ENCODE measurements at regions not wholly inside any gene's neighbourhood (a gene's known extent, or its start where the extent isn't known, plus 50 kb on each side); places are given as distances from the start of the nearest gene placed in this dataset.

DNA sequence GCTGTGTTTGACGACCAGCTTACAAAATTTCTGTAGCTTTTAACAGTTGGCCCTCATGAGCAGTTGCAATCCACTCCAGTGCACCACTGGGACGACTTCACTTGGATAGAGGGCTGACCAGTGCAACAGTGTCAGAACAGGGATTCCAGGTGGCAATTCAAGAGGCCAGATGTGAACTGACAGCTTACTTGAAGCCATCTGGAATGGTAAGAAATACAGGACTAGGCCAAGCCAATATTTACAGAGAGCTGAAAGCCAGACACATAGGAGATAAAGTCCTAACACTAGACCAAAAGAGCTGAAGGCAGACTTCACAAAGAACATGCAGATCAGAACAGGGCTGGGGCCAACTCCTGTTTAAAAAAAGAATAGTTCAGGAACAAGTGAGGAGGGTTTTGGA, 93.5 kb upstream of the NFIA start:
- H3K4me1 ChIP-seq, result no peaks in the 10 kb centered on the region
- DNase-seq, result no peak
- no peaks in the 10 kb centered on the region for H3K36me3 ChIP-seq
- TF ChIP-seq, protein P1, sequence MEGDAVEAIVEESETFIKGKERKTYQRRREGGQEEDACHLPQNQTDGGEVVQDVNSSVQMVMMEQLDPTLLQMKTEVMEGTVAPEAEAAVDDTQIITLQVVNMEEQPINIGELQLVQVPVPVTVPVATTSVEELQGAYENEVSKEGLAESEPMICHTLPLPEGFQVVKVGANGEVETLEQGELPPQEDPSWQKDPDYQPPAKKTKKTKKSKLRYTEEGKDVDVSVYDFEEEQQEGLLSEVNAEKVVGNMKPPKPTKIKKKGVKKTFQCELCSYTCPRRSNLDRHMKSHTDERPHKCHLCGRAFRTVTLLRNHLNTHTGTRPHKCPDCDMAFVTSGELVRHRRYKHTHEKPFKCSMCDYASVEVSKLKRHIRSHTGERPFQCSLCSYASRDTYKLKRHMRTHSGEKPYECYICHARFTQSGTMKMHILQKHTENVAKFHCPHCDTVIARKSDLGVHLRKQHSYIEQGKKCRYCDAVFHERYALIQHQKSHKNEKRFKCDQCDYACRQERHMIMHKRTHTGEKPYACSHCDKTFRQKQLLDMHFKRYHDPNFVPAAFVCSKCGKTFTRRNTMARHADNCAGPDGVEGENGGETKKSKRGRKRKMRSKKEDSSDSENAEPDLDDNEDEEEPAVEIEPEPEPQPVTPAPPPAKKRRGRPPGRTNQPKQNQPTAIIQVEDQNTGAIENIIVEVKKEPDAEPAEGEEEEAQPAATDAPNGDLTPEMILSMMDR (IDR thresholded peaks at IDR 0.05; ENCODE audit: low read depth, low read length), result no peak
- H3K4me3 ChIP-seq (ENCODE audit: low read depth, low read length), result no peak overlapping the region
- no peaks in the 10 kb centered on the region for H3K9me3 ChIP-seq
- no peaks in the 10 kb centered on the region for H3K27me3 ChIP-seq

DNA sequence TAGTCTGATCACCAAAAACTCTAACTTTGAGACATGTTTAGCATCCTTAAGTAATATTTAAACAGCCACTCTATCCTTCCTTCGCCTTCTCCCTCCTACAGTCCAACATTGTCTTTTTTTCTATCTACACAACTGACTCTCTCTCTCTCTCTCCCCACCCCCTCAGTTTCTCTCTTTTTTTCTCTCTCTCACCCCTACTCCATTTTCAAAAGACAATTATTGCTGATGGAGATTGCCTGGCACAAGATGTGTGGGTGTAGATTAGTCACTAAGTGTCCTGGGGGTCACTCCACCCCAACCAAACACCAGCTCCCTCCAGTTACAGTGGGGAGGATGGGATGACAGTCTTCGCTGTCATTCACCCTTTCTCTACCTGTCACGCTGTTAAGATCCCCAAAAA, 94.5 kb upstream of the NFIA start:
- no peak for DNase-seq

DNA sequence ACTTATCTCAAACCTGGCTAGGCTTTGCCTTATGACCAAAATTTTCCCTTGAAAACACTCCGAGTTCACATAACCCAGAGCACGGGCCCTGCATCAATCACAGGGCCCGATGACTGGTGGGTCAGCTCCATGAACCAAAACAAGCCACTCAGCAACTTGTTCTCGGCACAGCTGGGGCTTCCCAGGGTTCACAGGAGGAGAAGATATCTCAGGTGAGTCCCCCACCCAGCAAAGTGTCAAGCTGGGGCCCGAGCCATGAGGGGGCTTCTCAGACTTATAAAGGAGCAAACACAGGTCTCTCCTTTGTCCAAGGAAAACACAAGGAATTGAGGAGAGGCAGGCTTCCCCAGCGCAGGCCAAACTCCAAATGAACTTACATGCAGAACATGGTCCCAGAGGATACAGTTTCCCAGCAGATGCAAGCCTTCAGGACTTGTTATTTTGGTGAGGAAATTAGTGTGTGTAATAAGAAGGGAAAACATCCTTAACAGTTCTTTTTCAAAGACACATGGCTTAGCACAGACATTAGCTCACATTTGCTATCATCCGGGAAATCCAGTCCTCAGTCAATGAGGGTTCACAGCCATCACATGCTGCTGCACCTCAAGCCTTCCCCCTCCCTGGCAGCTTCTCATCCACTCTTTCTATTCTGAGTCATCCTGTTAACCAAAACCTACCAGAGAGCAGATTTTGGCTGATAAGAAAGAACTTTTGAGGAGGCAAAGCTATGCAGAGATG, 98.1 kb upstream of the NFIA start:
- DNase-seq, result no peak
- H3K4me1 ChIP-seq, result no peaks in the 10 kb centered on the region
- H3K4me3 ChIP-seq (ENCODE audit: low read depth, low read length), result no peak overlapping the region
- H3K36me3 ChIP-seq, result no peaks in the 10 kb centered on the region
- TF ChIP-seq, protein P1 (IDR thresholded peaks at IDR 0.05; ENCODE audit: low read depth, low read length), result no peak
- H3K27me3 ChIP-seq, result no peaks in the 10 kb centered on the region
- no peaks in the 10 kb centered on the region for H3K9me3 ChIP-seq

More for the DNA sequence above, 94.5 kb upstream of the NFIA start:
- TF ChIP-seq, protein P1 (IDR thresholded peaks at IDR 0.05; ENCODE audit: low read depth, low read length), result no peak
- Histone ChIP-seq H3K4me3 (ENCODE audit: low read depth, low read length) (no peak overlapping the region), H3K27me3 (no peaks in the 10 kb centered on the region), H3K36me3 (no peaks in the 10 kb centered on the region), H3K4me1 (no peaks in the 10 kb centered on the region), H3K9me3 (no peaks in the 10 kb centered on the region)

DNA sequence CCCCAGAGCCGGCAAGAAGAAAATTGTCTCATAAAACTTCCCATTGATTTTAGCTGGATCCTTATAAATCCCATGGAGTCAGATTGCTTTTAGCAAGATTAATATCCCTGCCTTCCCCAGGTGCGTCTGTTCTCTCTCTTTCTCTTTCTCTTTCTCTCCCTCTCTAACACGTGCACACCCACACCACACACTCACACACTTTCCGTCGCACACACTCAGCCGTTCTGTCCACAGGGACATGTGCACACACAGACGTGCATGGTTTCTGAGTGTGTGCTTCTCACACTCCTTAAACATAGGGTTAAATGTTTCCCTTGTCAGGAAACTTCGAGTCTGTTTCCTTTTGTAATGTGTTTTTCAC, 98.7 kb upstream of the NFIA start:
- Histone ChIP-seq H3K4me1 (no peaks in the 10 kb centered on the region), H3K9me3 (no peaks in the 10 kb centered on the region), H3K36me3 (no peaks in the 10 kb centered on the region), H3K27me3 (no peaks in the 10 kb centered on the region), H3K4me3 (ENCODE audit: low read depth, low read length) (no peak overlapping the region)
- TF ChIP-seq, protein P1 (IDR thresholded peaks at IDR 0.05; ENCODE audit: low read depth, low read length), result no peak
- DNase-seq, result no peak

DNA sequence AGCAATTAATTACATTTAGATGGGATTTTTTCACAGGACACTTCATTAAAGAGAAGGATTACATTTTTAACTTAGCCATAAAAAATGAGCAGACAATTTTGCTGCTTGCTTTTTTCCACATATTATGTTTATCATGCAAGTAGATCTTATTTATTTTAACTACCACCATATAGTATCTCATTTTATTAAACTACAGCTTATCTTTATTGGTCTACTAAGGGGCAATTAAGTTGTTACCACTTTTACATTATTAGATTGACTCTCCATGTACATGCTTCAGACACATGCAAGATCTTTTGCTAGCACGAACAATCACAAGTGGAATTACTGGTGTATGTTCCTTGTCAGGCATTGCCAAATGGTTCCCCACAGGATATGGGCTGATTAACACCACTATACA, 99.8 kb upstream of the NFIA start:
- H3K36me3 ChIP-seq, result no peaks in the 10 kb centered on the region
- no peak for DNase-seq
- TF ChIP-seq, protein P1 (IDR thresholded peaks at IDR 0.05; ENCODE audit: low read depth, low read length), result no peak
- H3K27me3 ChIP-seq, result no peaks in the 10 kb centered on the region
- no peak overlapping the region for H3K4me3 ChIP-seq (ENCODE audit: low read depth, low read length)
- H3K4me1 ChIP-seq, result no peaks in the 10 kb centered on the region
- H3K9me3 ChIP-seq, result no peaks in the 10 kb centered on the region

DNA sequence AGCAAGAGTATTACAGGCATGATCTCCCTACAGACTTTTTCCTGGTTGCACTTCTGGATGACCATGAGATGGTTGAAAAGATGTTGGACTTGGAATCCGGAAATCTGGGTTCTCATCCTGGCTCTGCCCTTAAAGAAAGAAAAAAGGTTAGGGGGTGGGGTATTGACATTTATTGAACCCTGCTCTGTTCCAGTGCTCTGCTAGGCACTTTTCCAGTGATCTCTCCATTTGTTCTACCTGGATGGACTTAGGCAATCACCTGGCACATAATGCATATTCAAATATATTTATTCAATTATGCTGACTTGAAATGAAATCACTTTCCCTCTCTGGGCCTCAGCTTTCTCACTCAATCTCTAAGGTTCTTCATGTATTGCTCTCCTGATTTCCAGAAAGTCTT, 101.0 kb upstream of the NFIA start:
- Histone ChIP-seq H3K9me3 (no peaks in the 10 kb centered on the region), H3K36me3 (no peaks in the 10 kb centered on the region), H3K4me3 (ENCODE audit: low read depth, low read length) (no peak overlapping the region), H3K27me3 (no peaks in the 10 kb centered on the region), H3K4me1 (no peaks in the 10 kb centered on the region)
- DNase-seq, result no peak
- TF ChIP-seq, protein P1 (IDR thresholded peaks at IDR 0.05; ENCODE audit: low read depth, low read length), result no peak
